Neutrophil (primary cell): ENCODE measurements at regions not wholly inside any gene's neighbourhood (a gene's known extent, or its start where the extent isn't known, plus 50 kb on each side); places are given as distances from the start of the nearest gene placed in this dataset.

Source experiments
- H3K27ac ChIP-seq: fragments of 200-600 bp; sonication (generic); 2 replicates; pipeline ENCODE4 v1.5.1; 2016; ENCODE audit warnings: mild to moderate bottlenecking, moderate library complexity
- H3K27me3 ChIP-seq: fragments of 200-600 bp; sonication (generic); 2 replicates; pipeline ENCODE4 v1.6.0; 2016; ENCODE audit warnings: mild to moderate bottlenecking
- H3K36me3 ChIP-seq: fragments of 200-600 bp; sonication (generic); 2 replicates; pipeline ENCODE4 v1.5.1; 2017
- H3K4me1 ChIP-seq, 2 experiments: fragments of 200-600 bp in 1 of 2; sonication (generic) in 1 of 2; 1 replicate in 1 of 2; 2 replicates in 1 of 2; pipeline versions ENCODE4 v1.5.1 to v1.6.1; 2013 to 2016; ENCODE audit warnings: low read depth in 1 of 2, low read length in 1 of 2, mild to moderate bottlenecking in 1 of 2, moderate library complexity in 1 of 2; ENCODE audit not compliant: control insufficient read depth in 1 of 2, insufficient read depth in 1 of 2
- H3K4me3 ChIP-seq, 2 experiments: fragments of 200-600 bp in 1 of 2; sonication (generic) in 1 of 2; 1 replicate in 1 of 2; 2 replicates in 1 of 2; pipeline ENCODE4 v1.5.1; 2013 to 2016; ENCODE audit warnings: low read depth in 1 of 2, low read length in 1 of 2, mild to moderate bottlenecking in 1 of 2, moderate library complexity in 1 of 2
- H3K9me3 ChIP-seq: fragments of 200-600 bp; sonication (generic); 2 replicates; pipeline ENCODE4 v1.5.1; 2016
- TF ChIP-seq, protein P1 (sequence below): fragments of 200-600 bp; sonication (generic); IDR thresholded peaks from 2 replicates; pipeline ENCODE4 v1.5.1; 2016; ENCODE audit warnings: antibody characterized with exemption

DNA sequence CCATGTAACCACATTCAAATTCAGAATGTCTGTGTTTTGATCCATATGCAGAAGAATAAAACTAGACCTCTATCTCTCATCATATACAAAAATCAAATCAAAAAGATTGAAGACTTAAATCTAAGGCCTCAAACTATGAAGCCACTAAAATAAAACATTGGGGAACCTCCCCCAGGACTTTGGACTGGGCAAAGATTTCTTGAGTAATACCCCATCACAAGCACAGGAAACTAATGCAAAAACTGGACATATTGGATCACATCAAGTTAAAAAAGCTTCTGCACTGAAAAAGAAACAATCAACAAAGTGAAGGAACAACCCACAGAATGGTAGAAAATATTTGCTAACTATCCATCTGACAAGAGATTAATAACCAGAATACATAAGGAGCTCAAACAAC lies 266.8 kb downstream of the EPM2A start:
- no peak overlapping the region for H3K27ac ChIP-seq

DNA sequence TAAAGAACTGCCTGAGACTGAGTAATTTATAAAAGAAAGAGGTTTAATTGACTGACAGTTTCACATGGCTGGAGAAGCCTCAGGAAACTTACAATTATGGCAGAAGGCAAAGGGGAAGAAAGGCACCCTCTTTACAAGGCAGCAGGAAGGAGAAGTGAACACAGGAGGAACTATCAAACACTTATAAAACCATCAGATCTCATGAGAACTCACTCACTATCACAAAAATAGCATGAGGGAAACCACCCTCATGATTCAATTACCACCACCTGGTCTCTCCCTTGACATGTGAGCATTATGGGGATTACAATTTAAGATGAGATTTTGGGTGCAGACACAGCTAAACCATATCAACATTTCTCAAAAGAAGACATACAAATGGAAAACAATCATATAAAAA lies 266.3 kb downstream of the EPM2A start:
- Histone ChIP-seq H3K36me3 (no peaks in the 10 kb centered on the region), H3K9me3 (no peaks in the 10 kb centered on the region), H3K27me3 (no peaks in the 10 kb centered on the region), H3K4me1 (no peaks in the 10 kb centered on the region), H3K4me3 (no peak overlapping the region), H3K27ac (no peak overlapping the region)
- TF ChIP-seq, protein P1, sequence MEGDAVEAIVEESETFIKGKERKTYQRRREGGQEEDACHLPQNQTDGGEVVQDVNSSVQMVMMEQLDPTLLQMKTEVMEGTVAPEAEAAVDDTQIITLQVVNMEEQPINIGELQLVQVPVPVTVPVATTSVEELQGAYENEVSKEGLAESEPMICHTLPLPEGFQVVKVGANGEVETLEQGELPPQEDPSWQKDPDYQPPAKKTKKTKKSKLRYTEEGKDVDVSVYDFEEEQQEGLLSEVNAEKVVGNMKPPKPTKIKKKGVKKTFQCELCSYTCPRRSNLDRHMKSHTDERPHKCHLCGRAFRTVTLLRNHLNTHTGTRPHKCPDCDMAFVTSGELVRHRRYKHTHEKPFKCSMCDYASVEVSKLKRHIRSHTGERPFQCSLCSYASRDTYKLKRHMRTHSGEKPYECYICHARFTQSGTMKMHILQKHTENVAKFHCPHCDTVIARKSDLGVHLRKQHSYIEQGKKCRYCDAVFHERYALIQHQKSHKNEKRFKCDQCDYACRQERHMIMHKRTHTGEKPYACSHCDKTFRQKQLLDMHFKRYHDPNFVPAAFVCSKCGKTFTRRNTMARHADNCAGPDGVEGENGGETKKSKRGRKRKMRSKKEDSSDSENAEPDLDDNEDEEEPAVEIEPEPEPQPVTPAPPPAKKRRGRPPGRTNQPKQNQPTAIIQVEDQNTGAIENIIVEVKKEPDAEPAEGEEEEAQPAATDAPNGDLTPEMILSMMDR, result no peak

More for the DNA sequence above, 266.8 kb downstream of the EPM2A start:
- no peaks in the 10 kb centered on the region for H3K27me3 ChIP-seq
- no peaks in the 10 kb centered on the region for H3K36me3 ChIP-seq
- H3K4me1 ChIP-seq, result no peaks in the 10 kb centered on the region
- no peak overlapping the region for H3K4me3 ChIP-seq
- H3K9me3 ChIP-seq, result no peaks in the 10 kb centered on the region
- TF ChIP-seq, protein P1, result no peak

DNA sequence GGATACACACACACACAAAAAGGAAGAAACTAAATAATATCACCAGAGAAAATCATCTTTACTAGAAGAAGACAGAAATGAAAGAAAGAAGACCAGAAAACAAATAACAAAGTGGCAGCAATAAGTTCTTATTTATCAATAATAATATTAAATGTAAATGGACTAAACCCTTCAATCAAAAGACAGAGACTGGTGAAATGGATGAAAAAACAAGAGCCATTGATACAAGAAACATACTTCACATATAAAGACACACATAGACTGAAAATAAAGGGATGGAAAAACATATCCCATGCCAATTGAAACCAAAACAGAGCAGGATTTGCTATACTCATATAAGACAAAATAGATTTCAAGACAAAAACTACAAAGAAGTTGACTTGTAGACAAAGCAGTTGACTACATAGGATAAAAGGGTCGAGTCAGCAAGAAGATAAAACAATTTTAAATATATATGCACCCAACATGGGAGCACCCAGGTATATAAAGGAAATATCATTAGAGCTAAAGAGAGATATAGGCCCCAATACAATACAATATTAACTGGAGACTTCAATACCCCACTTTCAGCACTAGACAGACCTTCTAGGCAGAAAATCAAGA lies 259.4 kb downstream of the EPM2A start:
- Histone ChIP-seq H3K4me3 (no peak overlapping the region), H3K27me3 (no peaks in the 10 kb centered on the region), H3K4me1 (no peaks in the 10 kb centered on the region), H3K9me3 (no peaks in the 10 kb centered on the region), H3K27ac (no peak overlapping the region), H3K36me3 (no peaks in the 10 kb centered on the region)
- TF ChIP-seq, protein P1, result no peak

DNA sequence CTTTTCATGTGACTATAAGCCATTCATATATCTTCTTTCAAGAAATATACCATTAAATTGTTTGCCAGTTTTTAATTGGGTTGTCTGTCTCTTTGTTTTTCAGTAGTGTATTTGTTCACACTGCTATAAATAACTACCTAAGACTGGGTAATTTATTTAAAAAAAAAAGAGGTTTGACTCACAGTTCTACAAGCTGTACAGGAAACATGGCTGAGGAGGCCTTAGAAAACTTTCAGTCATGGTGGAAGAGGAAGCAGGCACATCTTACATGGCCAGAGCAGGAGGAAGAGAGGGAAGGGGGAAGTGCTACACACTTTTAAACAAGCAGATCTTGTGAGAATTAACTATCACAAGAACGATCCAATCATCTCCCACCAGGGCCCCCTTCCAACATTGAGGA lies 255.3 kb downstream of the EPM2A start:
- TF ChIP-seq, protein P1, result no peak
- no peaks in the 10 kb centered on the region for H3K36me3 ChIP-seq

DNA sequence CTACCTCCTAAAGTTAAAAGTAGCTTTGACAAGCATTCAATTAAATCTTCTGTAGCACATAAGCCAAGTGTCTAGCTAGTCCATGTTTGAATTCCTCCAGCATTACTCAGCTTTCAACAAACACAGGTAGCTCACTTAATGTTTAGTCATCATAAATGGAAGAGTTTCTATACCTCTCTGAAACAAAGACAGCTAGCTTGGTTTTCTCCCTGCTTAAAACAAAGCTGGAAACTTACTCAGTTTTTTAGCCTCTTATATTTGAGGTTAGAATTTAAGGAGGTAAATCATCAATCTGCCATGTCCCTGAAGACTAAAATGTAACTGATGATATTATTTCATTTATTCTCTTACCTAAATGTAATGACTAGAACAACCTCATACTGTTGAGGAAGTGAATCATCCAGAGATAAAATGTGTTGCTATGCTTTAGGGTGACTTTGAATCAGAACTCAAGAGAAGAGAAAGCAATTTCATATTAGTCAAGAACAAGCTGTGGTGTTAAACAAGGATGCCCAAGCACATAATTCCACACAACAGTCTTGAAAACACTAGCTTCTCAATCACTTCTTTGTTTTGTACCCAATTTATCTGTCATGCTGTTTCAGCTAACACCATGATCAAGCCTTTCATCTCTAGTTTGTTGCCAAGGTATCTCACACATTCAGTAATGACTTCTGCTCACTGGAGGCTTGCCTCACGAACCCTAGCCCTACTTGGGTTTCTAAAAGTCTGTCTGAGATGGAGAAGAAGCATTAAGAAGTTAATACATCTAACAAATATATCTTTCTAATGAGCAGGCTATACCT lies 251.9 kb downstream of the EPM2A start:
- no peaks in the 10 kb centered on the region for H3K27me3 ChIP-seq
- no peak overlapping the region for H3K4me3 ChIP-seq
- H3K36me3 ChIP-seq, result no peaks in the 10 kb centered on the region
- no peaks in the 10 kb centered on the region for H3K9me3 ChIP-seq
- H3K27ac ChIP-seq, result no peak overlapping the region
- TF ChIP-seq, protein P1, result no peak
- no peaks in the 10 kb centered on the region for H3K4me1 ChIP-seq

More for the DNA sequence above, 255.3 kb downstream of the EPM2A start:
- no peaks in the 10 kb centered on the region for H3K4me1 ChIP-seq
- H3K4me3 ChIP-seq, result no peak overlapping the region
- no peaks in the 10 kb centered on the region for H3K27me3 ChIP-seq
- H3K27ac ChIP-seq, result no peak overlapping the region
- H3K9me3 ChIP-seq, result no peaks in the 10 kb centered on the region
